A549 (cell line): ENCODE measurements at regions not wholly inside any gene's neighbourhood (a gene's known extent, or its start where the extent isn't known, plus 50 kb on each side); places are given as distances from the start of the nearest gene placed in this dataset.

Experiments used
- ATAC-seq, 2 experiments: fragments of 200-7000 bp in 1 of 2; fragments of >200 bp in 1 of 2; cut with Nextera tagmentation in 1 of 2; cut with Tn5 transposase in 1 of 2; 3 replicates each; pipeline versions ENCODE4 v1.8.0 to v1.9.1; 2018 to 2020; ENCODE audit warnings: mild to moderate bottlenecking in 1 of 2, moderate library complexity in 1 of 2
- CTCF ChIA-PET: fragments of 300-600 bp; sonication (Branson Sonifier 250); formaldehyde crosslinking; extraction: SDS; loops from one replicate; lab custom pipeline; 2021; ENCODE audit warnings: antibody characterized with exemption, inconsistent platforms; lab: Yijun Ruan, JAX
- POLR2A ChIA-PET: fragments of 350-600 bp; formaldehyde crosslinking; extraction: SDS; loops from one replicate; lab custom pipeline; 2021; ENCODE audit warnings: antibody characterized with exemption, inconsistent platforms; lab: Yijun Ruan, JAX
- DNase-seq, 2 experiments: peaks; one replicate each; pipeline versions ENCODE4 v3.0.0 to v3.0.0-alpha.2; 2011 to 2016; ENCODE audit warnings: low read depth in 1 of 2, low spot score in 1 of 2
- FAIRE-seq: peaks from 2 replicates; lab custom pipeline; 2011; peaks lifted over from hg19 to GRCh38; lab: Jason Lieb, UNC
- H3K27ac ChIP-seq, 2 experiments: fragments of >200 bp; sonication (Bioruptor Twin); formaldehyde crosslinking; 3 replicates each; pipeline ENCODE4 v1.5.1; 2016 to 2017
- H3K4me1 ChIP-seq: fragments of >200 bp; sonication (Bioruptor Twin); formaldehyde crosslinking; 3 replicates; pipeline ENCODE4 v1.6.1; 2016
- H3K4me2 ChIP-seq: fragments of >200 bp; sonication (Bioruptor Twin); formaldehyde crosslinking; 3 replicates; pipeline ENCODE4 v1.6.1; 2016
- H3K4me3 ChIP-seq: fragments of >200 bp; sonication (Bioruptor Twin); formaldehyde crosslinking; 3 replicates; pipeline ENCODE4 v1.5.1; 2016
- H3K9me3 ChIP-seq: fragments of >200 bp; sonication (Bioruptor Twin); formaldehyde crosslinking; 3 replicates; pipeline ENCODE4 v1.6.1; 2016
- BHLHE40 ChIP-seq: IDR thresholded peaks from 2 replicates; pipeline ENCODE4 v1.6.1; 2012; ENCODE audit warnings: low read depth, low read length, inconsistent platforms
- EHMT2 ChIP-seq: fragments of 200-600 bp; sonication (generic); IDR thresholded peaks from 2 replicates; pipeline ENCODE4 v1.6.1; 2016; ENCODE audit warnings: antibody characterized with exemption, low read depth, mild to moderate bottlenecking, moderate library complexity
- HEYL ChIP-seq: fragments of 250-450 bp; sonication (Bioruptor Pico); IDR thresholded peaks from 2 replicates; pipeline ENCODE4 v1.8.0; 2021; ENCODE audit warnings: mild to moderate bottlenecking, moderate library complexity
- HOXB13 ChIP-seq: fragments of 250-450 bp; sonication (Bioruptor Pico); IDR thresholded peaks from 2 replicates; pipeline ENCODE4 v1.5.0; 2020; ENCODE audit warnings: low read depth, mild to moderate bottlenecking, moderate library complexity
- JUN ChIP-seq, 2 experiments: fragments of >200 bp; sonication (Bioruptor Twin); formaldehyde crosslinking; IDR thresholded peaks; 2 replicates in 1 of 2; 3 replicates in 1 of 2; pipeline ENCODE4 v1.6.1; 2016 to 2017
- MAFK ChIP-seq: fragments of 450-650 bp; IDR thresholded peaks from 2 replicates; pipeline ENCODE4 v1.6.1; 2014; ENCODE audit not compliant: partially characterized antibody
- NFE2L2 ChIP-seq: fragments of 150-350 bp; conservative IDR thresholded peaks from 2 replicates; pipeline ENCODE4 v1.6.1; 2014; ENCODE audit warnings: low read length
- NR3C1 ChIP-seq: fragments of >200 bp; sonication (Bioruptor Twin); formaldehyde crosslinking; IDR thresholded peaks from 3 replicates; pipeline ENCODE4 v1.6.1; 2017
- PHF8 ChIP-seq: fragments of 200-600 bp; sonication (generic); IDR thresholded peaks from 2 replicates; pipeline ENCODE4 v1.6.1; 2016; ENCODE audit warnings: low read depth, mild to moderate bottlenecking, antibody characterized with exemption, moderate library complexity, borderline replicate concordance
- RCOR1 ChIP-seq: fragments of 150-350 bp; IDR thresholded peaks from 2 replicates; pipeline ENCODE4 v1.6.1; 2014; ENCODE audit warnings: antibody characterized with exemption, low read length, low read depth
- RNF2 ChIP-seq: fragments of 200-600 bp; sonication (generic); IDR thresholded peaks from 2 replicates; pipeline ENCODE4 v1.6.1; 2016; ENCODE audit warnings: low read depth, mild to moderate bottlenecking, antibody characterized with exemption, moderate library complexity, borderline replicate concordance
- SREBF2 ChIP-seq: fragments of 450-650 bp; IDR thresholded peaks from 2 replicates; pipeline ENCODE4 v1.6.1; 2014; ENCODE audit warnings: mild to moderate bottlenecking, moderate library complexity
- ZC3H11A ChIP-seq: fragments of 450-650 bp; IDR thresholded peaks from 2 replicates; pipeline ENCODE4 v1.6.1; 2014; ENCODE audit warnings: antibody characterized with exemption, mild to moderate bottlenecking
- ZFP36 ChIP-seq: fragments of 450-650 bp; IDR thresholded peaks from 2 replicates; pipeline ENCODE4 v1.6.1; 2014; ENCODE audit warnings: borderline replicate concordance; ENCODE audit not compliant: partially characterized antibody
- WGBS: methylation state at CpG from one replicate; pipeline ENCODE4 v1.1.6; 2017; ENCODE audit errors: missing lambda C conversion rate; 5-methylcytosine and 5-hydroxymethylcytosine counted together
- TF ChIP-seq, protein P1 (sequence below): fragments of 200-600 bp; sonication (generic); IDR thresholded peaks from 2 replicates; pipeline ENCODE4 v1.6.1; 2016; ENCODE audit warnings: antibody characterized with exemption, mild to moderate bottlenecking, moderate library complexity
- TF ChIP-seq, protein P2 (sequence below): fragments of >200 bp; sonication (Bioruptor Twin); formaldehyde crosslinking; IDR thresholded peaks from 3 replicates; pipeline ENCODE4 v1.6.1; 2016
- TF ChIP-seq, protein P3 (sequence below): IDR thresholded peaks from 2 replicates; pipeline ENCODE4 v1.6.1; 2012
- TF ChIP-seq, protein P4 (sequence below): fragments of 450-650 bp; IDR thresholded peaks from 2 replicates; pipeline ENCODE4 v1.6.1; 2014; ENCODE audit warnings: antibody characterized with exemption
- TF ChIP-seq, protein P5 (sequence below): IDR thresholded peaks from 2 replicates; pipeline ENCODE4 v1.6.1; 2012; ENCODE audit warnings: low read depth, borderline replicate concordance

DNA sequence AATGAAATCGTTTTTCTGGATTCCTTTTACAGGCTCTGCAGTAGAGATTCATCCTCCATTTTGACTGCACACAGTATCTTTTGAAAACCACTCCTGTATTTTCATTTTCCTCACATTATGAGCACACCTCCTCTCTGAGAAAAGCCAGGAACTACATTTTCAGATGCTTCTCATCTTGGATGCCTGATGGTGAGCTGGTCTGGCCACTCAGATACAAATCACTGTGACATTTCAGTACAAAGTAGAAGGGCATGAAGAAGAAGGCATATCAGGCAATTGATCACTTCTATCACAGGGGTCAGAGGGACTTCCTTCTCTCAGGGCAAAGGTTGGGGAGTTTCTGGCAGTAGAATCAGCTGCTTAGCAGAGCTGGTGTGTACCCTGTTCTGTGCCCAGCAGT, 192.0 kb upstream of the POM121L12 start:
- Histone ChIP-seq H3K9me3 (no peaks in the 10 kb centered on the region), H3K4me3 (no peak overlapping the region)
- ATAC-seq (no peak), FAIRE-seq (no peak)
- TF ChIP-seq HOXB13 (no peak), MAFK (no peak), RNF2 (no peak), HEYL (CRISPR knock-in tag) (no peak), RCOR1 (no peak), BHLHE40 (no peak), NFE2L2 (no peak)
- TF ChIP-seq, protein P1, sequence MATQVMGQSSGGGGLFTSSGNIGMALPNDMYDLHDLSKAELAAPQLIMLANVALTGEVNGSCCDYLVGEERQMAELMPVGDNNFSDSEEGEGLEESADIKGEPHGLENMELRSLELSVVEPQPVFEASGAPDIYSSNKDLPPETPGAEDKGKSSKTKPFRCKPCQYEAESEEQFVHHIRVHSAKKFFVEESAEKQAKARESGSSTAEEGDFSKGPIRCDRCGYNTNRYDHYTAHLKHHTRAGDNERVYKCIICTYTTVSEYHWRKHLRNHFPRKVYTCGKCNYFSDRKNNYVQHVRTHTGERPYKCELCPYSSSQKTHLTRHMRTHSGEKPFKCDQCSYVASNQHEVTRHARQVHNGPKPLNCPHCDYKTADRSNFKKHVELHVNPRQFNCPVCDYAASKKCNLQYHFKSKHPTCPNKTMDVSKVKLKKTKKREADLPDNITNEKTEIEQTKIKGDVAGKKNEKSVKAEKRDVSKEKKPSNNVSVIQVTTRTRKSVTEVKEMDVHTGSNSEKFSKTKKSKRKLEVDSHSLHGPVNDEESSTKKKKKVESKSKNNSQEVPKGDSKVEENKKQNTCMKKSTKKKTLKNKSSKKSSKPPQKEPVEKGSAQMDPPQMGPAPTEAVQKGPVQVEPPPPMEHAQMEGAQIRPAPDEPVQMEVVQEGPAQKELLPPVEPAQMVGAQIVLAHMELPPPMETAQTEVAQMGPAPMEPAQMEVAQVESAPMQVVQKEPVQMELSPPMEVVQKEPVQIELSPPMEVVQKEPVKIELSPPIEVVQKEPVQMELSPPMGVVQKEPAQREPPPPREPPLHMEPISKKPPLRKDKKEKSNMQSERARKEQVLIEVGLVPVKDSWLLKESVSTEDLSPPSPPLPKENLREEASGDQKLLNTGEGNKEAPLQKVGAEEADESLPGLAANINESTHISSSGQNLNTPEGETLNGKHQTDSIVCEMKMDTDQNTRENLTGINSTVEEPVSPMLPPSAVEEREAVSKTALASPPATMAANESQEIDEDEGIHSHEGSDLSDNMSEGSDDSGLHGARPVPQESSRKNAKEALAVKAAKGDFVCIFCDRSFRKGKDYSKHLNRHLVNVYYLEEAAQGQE = no peak
- TF ChIP-seq, protein P2, sequence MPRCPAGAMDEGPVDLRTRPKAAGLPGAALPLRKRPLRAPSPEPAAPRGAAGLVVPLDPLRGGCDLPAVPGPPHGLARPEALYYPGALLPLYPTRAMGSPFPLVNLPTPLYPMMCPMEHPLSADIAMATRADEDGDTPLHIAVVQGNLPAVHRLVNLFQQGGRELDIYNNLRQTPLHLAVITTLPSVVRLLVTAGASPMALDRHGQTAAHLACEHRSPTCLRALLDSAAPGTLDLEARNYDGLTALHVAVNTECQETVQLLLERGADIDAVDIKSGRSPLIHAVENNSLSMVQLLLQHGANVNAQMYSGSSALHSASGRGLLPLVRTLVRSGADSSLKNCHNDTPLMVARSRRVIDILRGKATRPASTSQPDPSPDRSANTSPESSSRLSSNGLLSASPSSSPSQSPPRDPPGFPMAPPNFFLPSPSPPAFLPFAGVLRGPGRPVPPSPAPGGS = no peak
- TF ChIP-seq, protein P3, sequence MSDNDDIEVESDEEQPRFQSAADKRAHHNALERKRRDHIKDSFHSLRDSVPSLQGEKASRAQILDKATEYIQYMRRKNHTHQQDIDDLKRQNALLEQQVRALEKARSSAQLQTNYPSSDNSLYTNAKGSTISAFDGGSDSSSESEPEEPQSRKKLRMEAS = no peak
- TF ChIP-seq, all 56 proteins: peak for 0
- ChIA-PET POLR2A (no interaction called here), CTCF (no interaction called here)
- Histone ChIP-seq H3K4me2 (no peak overlapping the region), H3K27ac (no peak overlapping the region), H3K4me1 (no peaks in the 10 kb centered on the region)
- 0% methylated on average over 1 of the region's 1 CpG for WGBS
- no peak for DNase-seq

DNA sequence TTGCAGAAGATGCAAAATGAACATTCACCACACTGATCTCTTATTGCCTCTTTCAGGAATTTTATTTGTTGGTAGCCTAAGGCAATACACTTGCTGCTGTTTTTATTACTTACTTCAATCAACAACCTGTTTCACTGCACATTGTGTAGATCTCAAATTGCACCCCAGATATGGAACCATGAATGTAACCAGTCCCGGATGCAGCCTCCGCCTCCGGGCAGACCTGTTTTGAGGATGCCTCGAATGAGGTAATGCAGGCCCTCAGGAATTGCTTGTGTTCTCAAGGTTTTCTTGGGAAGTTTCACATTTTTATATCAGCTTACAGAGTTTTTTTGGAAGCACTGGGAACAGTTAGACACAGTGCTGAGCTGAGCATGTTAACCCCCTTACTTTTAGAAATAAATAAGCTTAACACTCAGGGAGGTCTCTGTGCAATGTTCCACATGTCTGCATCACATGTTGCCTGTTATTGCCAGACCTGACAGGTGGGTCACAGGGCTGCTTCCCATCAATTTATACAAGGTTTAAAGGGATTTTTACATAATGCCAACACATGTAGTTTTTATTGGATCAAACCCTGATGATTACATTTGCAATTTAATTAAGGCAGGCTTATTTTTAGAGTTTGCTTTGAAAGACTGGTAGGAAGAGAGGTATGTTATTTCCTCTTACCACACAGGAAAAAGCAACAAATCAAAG, 193.1 kb upstream of the POM121L12 start:
- CTCF ChIA-PET = no interaction called here

DNA sequence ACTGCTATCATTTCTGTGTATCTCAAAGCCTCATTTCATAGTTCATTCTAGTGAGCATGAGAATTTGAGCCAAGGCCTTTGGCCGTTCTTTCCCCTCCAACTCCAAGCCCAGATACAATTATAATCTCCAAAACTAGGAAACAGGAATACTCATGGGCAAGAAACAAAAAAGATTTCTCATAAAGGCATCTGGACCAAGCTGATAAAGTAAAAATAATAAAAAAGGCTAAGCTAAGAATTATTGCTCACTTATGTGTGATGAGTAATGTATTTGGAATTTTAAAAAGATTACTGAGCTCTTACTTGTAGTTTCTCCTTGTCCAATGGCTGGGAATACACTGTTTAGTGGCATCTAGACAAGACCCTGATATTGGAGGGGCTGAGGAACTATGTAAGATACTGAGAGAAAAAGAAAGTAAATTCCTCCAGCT, 196.4 kb upstream of the POM121L12 start:
- DNase-seq (no peak), ATAC-seq (no peak), FAIRE-seq (no peak)
- ChIA-PET CTCF (no interaction called here), POLR2A (no interaction called here)
- Histone ChIP-seq H3K27ac (no peak overlapping the region), H3K9me3 (no peaks in the 10 kb centered on the region), H3K4me2 (no peak overlapping the region), H3K4me3 (no peak overlapping the region), H3K4me1 (no peaks in the 10 kb centered on the region)
- WGBS = 0% methylated on average over 1 of the region's 1 CpG
- TF ChIP-seq ZC3H11A (no peak), NR3C1 (no peak), EHMT2 (no peak), SREBF2 (no peak)
- TF ChIP-seq, protein P4, sequence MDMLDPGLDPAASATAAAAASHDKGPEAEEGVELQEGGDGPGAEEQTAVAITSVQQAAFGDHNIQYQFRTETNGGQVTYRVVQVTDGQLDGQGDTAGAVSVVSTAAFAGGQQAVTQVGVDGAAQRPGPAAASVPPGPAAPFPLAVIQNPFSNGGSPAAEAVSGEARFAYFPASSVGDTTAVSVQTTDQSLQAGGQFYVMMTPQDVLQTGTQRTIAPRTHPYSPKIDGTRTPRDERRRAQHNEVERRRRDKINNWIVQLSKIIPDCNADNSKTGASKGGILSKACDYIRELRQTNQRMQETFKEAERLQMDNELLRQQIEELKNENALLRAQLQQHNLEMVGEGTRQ = no peak

More for the DNA sequence above, 193.1 kb upstream of the POM121L12 start:
- no peaks in the 10 kb centered on the region for H3K4me1 ChIP-seq
- ATAC-seq = no peak
- TF ChIP-seq, protein P4 = no peak
- TF ChIP-seq ZFP36 (no peak), PHF8 (no peak), ZC3H11A (no peak), JUN (IDR thresholded peaks at IDR 0.05) (no peak)
- TF ChIP-seq, protein P5, sequence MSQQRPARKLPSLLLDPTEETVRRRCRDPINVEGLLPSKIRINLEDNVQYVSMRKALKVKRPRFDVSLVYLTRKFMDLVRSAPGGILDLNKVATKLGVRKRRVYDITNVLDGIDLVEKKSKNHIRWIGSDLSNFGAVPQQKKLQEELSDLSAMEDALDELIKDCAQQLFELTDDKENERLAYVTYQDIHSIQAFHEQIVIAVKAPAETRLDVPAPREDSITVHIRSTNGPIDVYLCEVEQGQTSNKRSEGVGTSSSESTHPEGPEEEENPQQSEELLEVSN = no peak
- TF ChIP-seq, all 56 proteins: peak for 0
- H3K4me2 ChIP-seq = no peak overlapping the region
- no peak for FAIRE-seq
- H3K9me3 ChIP-seq = no peaks in the 10 kb centered on the region
- WGBS = 26% methylated on average over 4 of the region's 4 CpGs
- DNase-seq = no peak
- POLR2A ChIA-PET = no interaction called here
- no peak overlapping the region for H3K27ac ChIP-seq
- no peak overlapping the region for H3K4me3 ChIP-seq
